Esophagus squamous epithelium (tissue), 4 donors: ENCODE measurements at regions not wholly inside any gene's neighbourhood (a gene's known extent, or its start where the extent isn't known, plus 50 kb on each side); places are given as distances from the start of the nearest gene placed in this dataset.

Source experiments
- CTCF ChIP-seq, 6 experiments: fragments of 450-650 bp in 4 of 6; fragments of 200-600 bp in 2 of 6; sonication (generic) in 2 of 6; IDR thresholded peaks; one replicate each; pipeline ENCODE4 v1.5.1; 2016 to 2019; ENCODE audit warnings: antibody characterized with exemption in 6 of 6, mild to moderate bottlenecking in 4 of 6, moderate library complexity in 4 of 6
- POLR2A ChIP-seq, 4 donors: fragments of 450-650 bp; IDR thresholded peaks; one replicate each; pipeline ENCODE4 v1.6.1; 2017; ENCODE audit warnings: antibody characterized with exemption in 4 of 4, mild to moderate bottlenecking in 4 of 4, moderate library complexity in 3 of 4

GRCh38 chr7:81608748-81609382 lies 161.0 kb downstream of the HGF start:
- TF ChIP-seq CTCF (IDR thresholded peaks at IDR 0.05) (no peak), POLR2A (IDR thresholded peaks at IDR 0.05) (no peak)
